GM23248 (cell line): ENCODE measurements at regions not wholly inside any gene's neighbourhood (a gene's known extent, or its start where the extent isn't known, plus 50 kb on each side); places are given as distances from the start of the nearest gene placed in this dataset.

ENCODE experiments used
- DNase-seq: peaks from one replicate; pipeline ENCODE4 v3.0.0-alpha.2; 2015
- H2AFZ ChIP-seq: fragments of 200-600 bp; sonication (generic); 2 replicates; pipeline ENCODE4 v1.6.1; 2016; ENCODE audit warnings: antibody characterized with exemption
- H3F3A ChIP-seq: fragments of 200-600 bp; sonication (generic); 2 replicates; pipeline ENCODE4 v1.6.1; 2016; ENCODE audit warnings: mild to moderate bottlenecking, antibody characterized with exemption, mixed run types; ENCODE audit not compliant: insufficient read depth
- H3K27ac ChIP-seq: fragments of 200-600 bp; sonication (generic); 2 replicates; pipeline ENCODE4 v1.5.1; 2016; ENCODE audit warnings: mild to moderate bottlenecking
- H3K27me3 ChIP-seq: fragments of 200-600 bp; sonication (generic); replicated peaks from 2 replicates; pipeline ENCODE4 v1.6.1; 2016; ENCODE audit warnings: mild to moderate bottlenecking; ENCODE audit not compliant: insufficient read depth
- H3K36me3 ChIP-seq: fragments of 200-600 bp; sonication (generic); 2 replicates; pipeline ENCODE4 v1.6.1; 2016; ENCODE audit warnings: low read depth, mild to moderate bottlenecking
- H3K4me1 ChIP-seq: fragments of 200-600 bp; sonication (generic); 2 replicates; pipeline ENCODE4 v1.6.1; 2016; ENCODE audit warnings: mild to moderate bottlenecking; ENCODE audit not compliant: insufficient read depth
- H3K4me2 ChIP-seq: fragments of 200-600 bp; sonication (generic); one replicate; pipeline ENCODE4 v1.6.1; 2016; ENCODE audit warnings: mild to moderate bottlenecking; ENCODE audit not compliant: unreplicated experiment
- H3K4me3 ChIP-seq: fragments of 200-600 bp; sonication (generic); 2 replicates; pipeline ENCODE4 v1.5.1; 2016; ENCODE audit warnings: mild to moderate bottlenecking
- H3K79me2 ChIP-seq: fragments of 200-600 bp; sonication (generic); 2 replicates; pipeline ENCODE4 v1.6.1; 2016; ENCODE audit warnings: mild to moderate bottlenecking; ENCODE audit not compliant: insufficient read depth
- H3K9ac ChIP-seq: fragments of 200-600 bp; sonication (generic); 2 replicates; pipeline ENCODE4 v1.6.1; 2016; ENCODE audit warnings: mild to moderate bottlenecking
- H3K9me2 ChIP-seq: fragments of 200-600 bp; sonication (generic); 2 replicates; pipeline ENCODE4 v1.6.1; 2016; ENCODE audit warnings: mixed run types, mild to moderate bottlenecking, moderate library complexity; ENCODE audit not compliant: insufficient read depth
- H3K9me3 ChIP-seq: fragments of 200-600 bp; sonication (generic); one replicate; pipeline ENCODE4 v1.6.1; 2017; ENCODE audit warnings: low read depth
- H4K20me1 ChIP-seq: fragments of 200-600 bp; sonication (generic); 2 replicates; pipeline ENCODE4 v1.6.0; 2016; ENCODE audit not compliant: insufficient read depth
- EZH2 ChIP-seq: fragments of 200-600 bp; sonication (generic); IDR thresholded peaks from 2 replicates; pipeline ENCODE4 v1.6.1; 2018; ENCODE audit warnings: antibody characterized with exemption, mild to moderate bottlenecking; ENCODE audit not compliant: insufficient read depth, poor library complexity, severe bottlenecking
- EZH2phosphoT487 ChIP-seq: fragments of 200-600 bp; sonication (generic); IDR thresholded peaks from 2 replicates; pipeline ENCODE4 v1.6.1; 2018; ENCODE audit warnings: antibody characterized with exemption, moderate library complexity, mild to moderate bottlenecking, low read depth; ENCODE audit not compliant: insufficient read depth
- WGBS, 2 experiments: methylation state at CpG; one replicate each; pipeline ENCODE4 v1.1.6; 2015 to 2017; ENCODE audit warnings: low lambda C conversion rate in 2 of 2, low coverage in 1 of 2; ENCODE audit errors: missing lambda C conversion rate in 2 of 2; 5-methylcytosine and 5-hydroxymethylcytosine counted together
- in situ Hi-C: fragments of 300-500 bp; cut with MboI; formaldehyde crosslinking; loops from 2 replicates; pipeline ENCODE4 v1.15.0; 2020

DNA sequence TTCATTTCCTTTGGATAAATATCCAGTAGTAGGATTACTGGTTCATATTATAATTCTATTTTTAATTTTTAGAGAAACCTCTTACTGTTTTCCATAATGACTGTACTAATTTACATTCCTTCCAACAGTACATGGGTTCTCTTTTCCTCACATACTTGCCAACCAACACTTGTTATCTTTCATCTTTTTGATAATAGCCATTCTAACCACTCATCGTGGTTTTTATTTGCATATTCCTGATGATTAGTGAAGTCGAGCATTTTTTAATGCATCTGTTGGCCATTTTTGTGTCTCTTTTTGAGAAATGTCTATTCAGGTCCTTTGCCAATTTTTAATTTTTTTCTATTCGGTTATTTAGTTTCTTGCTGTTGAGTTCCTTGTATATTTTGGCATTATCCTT is 457.7 kb upstream of the PDE3A start:
- H3K4me2 ChIP-seq: no peak overlapping the region
- DNase-seq: no peak
- WGBS, 2 experiments: 46 to 51% methylated on average over 3 of the region's 3 CpGs
- no peak overlapping the region for H3K9ac ChIP-seq
- no peaks in the 10 kb centered on the region for H3F3A ChIP-seq
- H3K27me3 ChIP-seq: no peaks in the 10 kb centered on the region
- no peak overlapping the region for H3K4me3 ChIP-seq
- in situ Hi-C loops: loop anchor here (25.0 kb wide), 2 partner anchors 277 to 452 kb away; partner anchors contain the start of gene PDE3A
- H3K9me3 ChIP-seq: no peaks in the 10 kb centered on the region
- no peak overlapping the region for H2AFZ ChIP-seq
- no peaks in the 10 kb centered on the region for H3K4me1 ChIP-seq
- TF ChIP-seq EZH2phosphoT487: no peak
- TF ChIP-seq EZH2: no peak
- H3K27ac ChIP-seq: no peak overlapping the region
- no peaks in the 10 kb centered on the region for H3K9me2 ChIP-seq
- H3K36me3 ChIP-seq: no peaks in the 10 kb centered on the region
- H3K79me2 ChIP-seq: no peaks in the 10 kb centered on the region
- H4K20me1 ChIP-seq: no peaks in the 10 kb centered on the region

DNA sequence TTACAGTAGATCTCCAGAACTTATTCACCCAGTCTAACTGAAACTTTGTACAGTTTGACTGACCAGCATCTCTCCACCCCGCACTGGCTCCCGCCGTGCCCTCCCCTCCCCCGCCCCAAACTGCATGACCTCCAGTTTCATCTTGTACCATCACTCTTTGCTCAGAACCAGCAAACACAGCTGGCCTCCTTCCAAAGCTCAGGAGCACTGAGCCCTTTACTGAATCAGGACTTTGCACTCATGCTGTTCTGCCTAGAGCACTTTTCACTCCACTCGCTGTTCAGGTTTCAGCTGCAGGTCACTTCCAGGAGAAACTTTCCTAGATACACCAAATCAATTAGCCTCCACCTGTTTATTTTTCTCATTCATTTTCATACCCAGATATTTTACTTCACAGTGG is 455.3 kb upstream of the PDE3A start:
- H3K9me2 ChIP-seq: no peaks in the 10 kb centered on the region
- H3F3A ChIP-seq: no peaks in the 10 kb centered on the region
- 67 to 86% methylated on average over 5 of the region's 5 CpGs for WGBS, 2 experiments
- no peaks in the 10 kb centered on the region for H3K4me1 ChIP-seq
- H3K27me3 ChIP-seq: no peaks in the 10 kb centered on the region
- no peak overlapping the region for H3K4me2 ChIP-seq
- TF ChIP-seq EZH2phosphoT487: no peak
- no peak for TF ChIP-seq EZH2
- in situ Hi-C loops: loop anchor here (25.0 kb wide), 2 partner anchors 274 to 449 kb away; partner anchors contain the start of gene PDE3A
- no peaks in the 10 kb centered on the region for H4K20me1 ChIP-seq
- H3K79me2 ChIP-seq: no peaks in the 10 kb centered on the region
- no peaks in the 10 kb centered on the region for H3K9me3 ChIP-seq
- H3K27ac ChIP-seq: no peak overlapping the region
- no peak overlapping the region for H3K4me3 ChIP-seq
- H2AFZ ChIP-seq: no peak overlapping the region
- no peak for DNase-seq
- no peak overlapping the region for H3K9ac ChIP-seq
- no peaks in the 10 kb centered on the region for H3K36me3 ChIP-seq

DNA sequence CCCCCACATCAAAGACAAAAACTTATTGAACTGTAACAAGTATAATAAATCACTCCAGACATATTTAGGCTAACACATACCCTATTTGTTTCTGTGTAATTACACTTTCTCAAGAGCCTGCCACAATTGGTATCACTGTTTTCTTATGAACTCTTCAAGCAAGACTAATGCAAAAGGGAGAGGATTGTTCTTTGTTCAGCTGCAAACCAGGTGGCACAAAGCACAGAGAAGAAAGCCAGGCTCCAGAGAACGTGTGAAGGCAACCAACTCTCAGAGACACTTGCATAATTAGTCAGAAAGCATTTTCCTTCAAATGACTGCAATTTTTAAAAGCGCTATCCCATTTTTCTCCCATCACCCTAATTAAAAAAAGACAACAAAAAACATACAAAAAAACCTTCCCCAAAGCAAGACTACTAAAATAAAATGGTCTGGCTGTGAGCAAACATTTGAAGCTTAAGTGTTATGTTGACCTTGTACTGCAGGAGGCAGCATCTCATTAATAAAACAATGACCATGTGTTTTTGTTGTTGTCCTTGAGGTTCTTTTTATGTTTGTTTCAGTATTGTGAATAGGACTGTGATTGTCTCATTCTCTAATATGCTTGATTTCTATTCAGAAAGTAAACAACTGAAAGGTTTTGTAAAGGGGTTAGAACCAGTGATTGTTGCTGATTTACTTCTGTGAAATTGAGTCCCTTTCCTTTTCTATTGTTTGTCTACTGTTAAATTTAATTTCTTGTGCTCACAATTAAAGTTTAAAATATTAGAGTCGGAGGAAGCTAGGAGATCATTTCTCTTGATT is 452.7 kb upstream of the PDE3A start:
- H2AFZ ChIP-seq: no peak overlapping the region
- TF ChIP-seq EZH2phosphoT487: no peak
- no peaks in the 10 kb centered on the region for H3K9me2 ChIP-seq
- DNase-seq: peak; percentile 57
- H3K27me3 ChIP-seq: no peaks in the 10 kb centered on the region
- H3F3A ChIP-seq: no peaks in the 10 kb centered on the region
- no peak overlapping the region for H3K9ac ChIP-seq
- H3K27ac ChIP-seq: no peak overlapping the region
- 47 to 49% methylated on average over 3 of the region's 3 CpGs for WGBS, 2 experiments
- in situ Hi-C loops: loop anchor here (25.0 kb wide), 2 partner anchors 272 to 447 kb away; partner anchors contain the start of gene PDE3A
- no peak overlapping the region for H3K4me3 ChIP-seq
- no peak overlapping the region for H3K4me2 ChIP-seq
- no peaks in the 10 kb centered on the region for H3K4me1 ChIP-seq
- H3K79me2 ChIP-seq: no peaks in the 10 kb centered on the region
- no peaks in the 10 kb centered on the region for H4K20me1 ChIP-seq
- no peaks in the 10 kb centered on the region for H3K9me3 ChIP-seq
- H3K36me3 ChIP-seq: no peaks in the 10 kb centered on the region

DNA sequence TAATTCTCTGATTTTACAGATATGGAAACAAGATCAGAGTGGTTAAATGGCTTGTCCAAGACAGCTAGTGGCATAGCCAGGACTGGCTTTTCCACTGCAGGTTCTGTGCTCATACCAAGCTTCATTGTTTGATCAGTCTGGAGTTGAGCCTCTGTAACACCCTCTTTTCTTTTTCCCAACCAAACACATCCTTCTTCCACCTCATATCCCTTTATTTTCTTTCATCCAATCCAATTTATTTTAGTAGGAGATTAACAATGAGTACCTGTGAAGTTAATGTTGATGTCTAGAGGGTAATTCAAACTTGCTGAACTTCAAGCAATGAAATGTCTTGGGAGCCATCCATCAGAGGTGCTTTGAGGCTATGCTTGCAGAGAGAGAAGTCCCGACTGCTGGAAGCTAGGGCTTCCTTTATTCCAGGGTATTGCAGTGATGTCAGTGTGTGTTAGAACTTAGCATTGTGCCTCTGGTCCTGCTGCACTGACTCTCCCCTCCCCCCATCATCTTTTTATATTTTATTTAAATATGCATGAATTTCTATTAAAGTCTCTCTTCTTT is 452.1 kb upstream of the PDE3A start:
- Histone ChIP-seq H3K27me3 (no peaks in the 10 kb centered on the region), H3K9me3 (no peaks in the 10 kb centered on the region), H3K4me3 (no peak overlapping the region), H3K36me3 (no peaks in the 10 kb centered on the region), H3K79me2 (no peaks in the 10 kb centered on the region), H2AFZ (no peak overlapping the region), H3K9ac (no peak overlapping the region), H3K27ac (no peak overlapping the region), H3F3A (no peaks in the 10 kb centered on the region), H3K9me2 (no peaks in the 10 kb centered on the region), H4K20me1 (no peaks in the 10 kb centered on the region), H3K4me1 (no peaks in the 10 kb centered on the region), H3K4me2 (no peak overlapping the region)
- 5 to 6% methylated on average over 1 of the region's 1 CpG for WGBS, 2 experiments
- no peak for TF ChIP-seq EZH2
- TF ChIP-seq EZH2phosphoT487: no peak
- DNase-seq: no peak
- in situ Hi-C loops: loop anchor here (25.0 kb wide), 2 partner anchors 271 to 446 kb away; partner anchors contain the start of gene PDE3A
